ENCODE measurements at regions not wholly inside any gene's neighbourhood (a gene's known extent, or its start where the extent isn't known, plus 50 kb on each side); places are given as distances from the start of the nearest gene placed in this dataset.
A peak's percentile ranks its signal among the peaks of the same experiment; 100 is the strongest.
"Not testable (repeated sequence)": the region's sequence is repeated elsewhere in the genome, so short reads cannot be mapped to it uniquely, and the experiment has no call there.

- no peak for DNase-seq
Measured at GRCh38 chr16:85282842-85283241, 170.6 kb upstream of the CIBAR2 start.

DNA sequence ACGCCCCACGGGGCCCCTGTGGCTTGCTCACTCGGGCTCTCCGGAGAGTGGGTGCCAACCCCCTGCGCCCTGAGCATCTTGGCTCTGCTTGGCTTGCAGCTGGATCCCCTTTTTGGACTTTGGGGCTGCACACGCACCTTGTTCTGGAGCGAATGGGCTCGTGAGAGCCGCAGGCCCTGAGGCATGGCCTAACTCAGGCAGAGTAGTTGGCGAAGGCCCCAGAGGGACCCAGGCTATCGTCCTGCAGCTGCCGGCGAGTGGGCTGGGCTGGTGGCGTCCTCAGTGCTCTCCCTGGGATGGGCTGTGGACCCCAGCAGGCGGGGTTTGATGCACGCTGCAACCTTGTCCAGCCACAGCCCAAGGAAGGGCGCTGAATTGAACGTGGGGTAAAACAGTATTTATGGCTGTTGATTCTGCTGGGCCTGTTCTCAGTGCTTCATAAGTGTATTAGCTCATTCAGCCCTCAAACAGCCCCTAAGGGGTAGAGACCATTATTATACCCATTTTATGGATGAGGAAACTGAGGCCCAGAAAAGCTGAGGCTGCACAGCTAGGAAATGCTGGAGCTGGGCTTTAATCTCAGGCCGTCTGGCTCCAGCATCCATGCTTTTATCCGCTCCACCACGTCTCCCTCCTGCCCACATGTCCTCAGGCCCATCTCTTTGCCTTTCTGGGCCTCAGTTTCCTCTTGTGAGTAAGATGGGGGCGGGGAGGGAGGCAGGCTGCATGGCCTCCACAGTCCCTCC is 171.2 kb upstream of the CIBAR2 start:
- no peak for DNase-seq

GRCh38 chr16:85284141-85284817 is 172.0 kb upstream of the CIBAR2 start:
- DNase-seq = no peak

GRCh38 chr16:85285681-85286065 is 173.4 kb upstream of the CIBAR2 start:
- DNase-seq = no peak

GRCh38 chr16:85286066-85286831 is 174.0 kb upstream of the CIBAR2 start:
- no peak for DNase-seq

DNA sequence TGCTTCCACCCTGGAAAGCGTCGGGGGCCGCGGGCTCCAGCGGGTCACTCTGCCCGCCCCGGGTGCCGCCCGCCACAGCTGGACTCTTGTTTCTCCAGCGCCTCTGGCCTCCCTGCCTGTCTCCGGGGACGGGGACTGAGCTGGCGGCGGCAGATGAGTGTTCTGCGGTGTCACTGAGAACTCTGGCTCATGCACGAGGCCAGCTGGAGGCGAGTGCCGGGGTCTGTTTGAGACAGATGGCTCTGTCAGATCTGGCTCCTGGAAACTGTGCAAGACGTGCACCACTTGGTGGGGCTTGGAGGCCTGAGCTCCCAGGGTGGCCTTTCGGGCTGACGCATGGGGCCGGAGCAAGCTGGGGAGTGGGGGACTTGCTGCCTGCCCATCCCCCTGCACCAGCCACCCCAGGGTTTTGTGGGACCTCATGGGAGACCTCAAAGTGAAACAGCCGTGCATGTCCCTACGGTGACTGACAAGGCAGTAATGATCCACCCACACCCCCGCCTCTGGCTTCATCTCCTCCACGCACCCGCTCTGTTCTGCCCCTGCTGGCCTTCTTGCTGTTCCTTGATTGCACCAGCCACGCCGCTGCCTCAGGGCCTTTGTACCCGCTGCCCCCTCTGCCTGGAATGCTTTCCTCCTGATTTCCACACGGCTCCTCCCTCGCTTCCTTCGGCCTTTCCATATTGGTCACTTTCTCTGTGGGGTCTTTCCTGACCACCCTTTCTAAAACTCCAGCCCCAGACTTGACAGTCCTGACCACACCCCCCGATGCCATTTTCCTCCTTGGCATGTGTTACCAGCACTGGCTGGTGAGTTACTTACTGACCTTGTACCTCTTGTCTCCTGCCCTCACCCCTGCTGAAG is 174.9 kb upstream of the CIBAR2 start:
- DNase-seq = no peak

DNA sequence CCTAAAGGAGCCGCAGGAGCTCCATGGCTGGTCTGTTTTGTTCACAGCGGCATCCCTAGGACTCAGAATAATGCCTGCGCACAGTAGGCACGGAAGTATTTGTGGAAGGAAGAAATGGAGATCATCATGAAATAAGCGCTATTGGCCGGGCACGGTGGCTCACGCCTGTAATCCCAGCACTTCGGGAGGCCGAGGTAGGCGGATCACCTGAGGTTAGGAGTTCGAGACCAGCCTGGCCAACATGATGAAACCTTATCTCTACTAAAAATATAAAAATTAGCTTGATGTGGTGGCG is 175.5 kb upstream of the CIBAR2 start:
- not testable (repeated sequence) for DNase-seq

DNA sequence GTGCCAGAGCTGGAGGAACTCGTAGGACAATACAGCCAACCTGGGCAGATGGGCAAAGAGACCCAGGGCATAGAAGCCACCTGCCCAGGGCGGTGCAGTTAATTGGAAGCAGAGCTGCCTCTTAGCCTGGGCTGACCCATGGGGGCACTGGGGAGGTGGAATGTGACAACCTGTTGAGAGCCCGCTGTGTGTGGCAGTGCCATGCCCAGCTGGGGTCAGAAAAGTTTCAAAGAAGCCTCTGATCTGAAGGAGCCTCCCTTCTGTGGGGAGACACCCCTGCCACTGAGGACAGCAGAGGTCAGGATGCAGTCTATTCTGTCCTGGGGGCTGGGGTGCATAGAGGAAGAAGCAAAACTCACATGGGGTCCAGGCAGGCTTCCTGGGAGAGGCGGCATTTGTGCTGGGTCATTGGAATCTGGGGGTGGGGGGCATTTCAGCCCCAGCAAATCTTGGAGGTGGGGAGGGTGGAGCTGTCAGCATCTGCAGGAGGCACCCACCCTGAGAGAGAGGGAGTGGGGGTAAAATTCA is 176.1 kb upstream of the CIBAR2 start:
- no peak for DNase-seq

DNA sequence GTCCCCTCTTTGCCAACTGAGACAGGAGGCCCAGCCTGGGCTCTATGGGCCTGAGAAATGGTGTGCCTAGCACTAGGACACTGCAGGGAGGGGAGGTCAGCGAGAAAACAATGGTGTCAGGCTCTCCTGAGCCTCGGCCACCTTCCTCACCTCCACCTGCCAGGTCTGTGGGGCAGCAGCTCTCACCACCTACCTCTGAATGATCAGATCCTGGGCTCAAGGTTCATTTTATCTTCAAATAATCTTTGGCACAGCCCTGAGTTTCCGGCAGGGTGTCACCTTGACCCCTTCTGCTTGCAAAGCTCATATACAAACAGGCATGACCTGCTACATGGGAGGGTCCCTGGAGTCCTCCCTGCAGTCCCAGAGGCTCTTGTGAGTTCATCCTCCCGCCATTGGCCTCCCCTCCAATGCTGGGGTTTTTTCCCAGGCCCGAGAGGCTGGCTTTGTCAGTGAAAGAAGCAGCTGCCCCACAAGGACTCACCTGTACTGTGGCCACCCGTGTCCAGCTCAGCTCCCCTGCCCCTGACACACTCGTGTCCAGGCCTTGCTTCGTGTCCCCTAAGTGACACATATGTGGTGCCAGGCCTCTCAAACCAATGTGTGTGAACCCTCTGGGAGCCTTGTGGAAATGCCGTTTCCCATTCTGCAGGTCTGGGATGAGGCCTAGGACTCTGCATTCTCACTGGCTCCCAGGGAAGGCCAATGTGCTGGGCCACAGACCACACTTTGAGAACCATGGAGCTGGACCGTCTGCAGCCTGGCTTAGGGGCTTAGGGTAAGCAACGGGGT is 176.8 kb upstream of the CIBAR2 start:
- no peak for DNase-seq

DNA sequence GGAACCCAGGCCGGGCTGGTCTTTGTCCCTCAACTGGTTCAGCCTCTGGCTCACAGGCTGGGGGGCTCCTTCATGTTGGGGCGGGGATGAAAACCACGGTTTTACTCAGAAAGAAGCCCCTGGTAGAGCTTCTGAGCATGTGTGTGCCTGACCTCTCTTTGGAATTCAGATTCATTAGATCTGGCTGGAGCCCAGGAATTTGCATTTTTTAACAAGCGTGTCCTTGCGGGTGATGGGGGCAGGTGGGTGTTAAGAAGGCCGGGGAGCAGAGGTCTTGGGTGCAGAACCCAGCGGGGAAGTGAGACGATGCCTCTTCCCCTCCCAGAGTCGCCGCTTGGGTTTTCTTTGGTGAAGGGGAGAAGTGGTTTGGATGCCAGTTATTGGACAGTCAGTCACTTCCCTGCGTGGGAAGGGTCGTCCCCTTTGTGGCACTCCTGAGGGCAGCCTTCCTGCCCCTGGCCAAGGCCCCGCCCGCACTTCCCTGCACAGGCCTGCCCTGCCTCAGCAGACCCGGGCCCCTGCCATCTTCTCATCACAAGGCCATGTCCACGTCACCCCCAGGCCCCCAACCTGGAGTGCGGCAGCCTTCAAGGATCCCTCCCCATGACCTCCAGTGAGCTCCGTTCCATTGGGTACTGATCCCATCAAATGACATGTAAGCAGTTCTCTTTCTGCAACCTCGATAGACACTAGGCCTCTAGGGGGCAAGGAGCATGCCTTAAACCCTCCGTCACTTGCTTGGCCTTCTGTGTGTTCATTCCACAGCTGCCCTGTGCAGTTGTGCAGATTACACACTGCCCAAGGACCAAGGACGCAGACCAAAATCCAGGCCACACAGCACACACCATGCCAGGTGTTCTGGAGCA is 177.7 kb upstream of the CIBAR2 start:
- DNase-seq = no peak

DNA sequence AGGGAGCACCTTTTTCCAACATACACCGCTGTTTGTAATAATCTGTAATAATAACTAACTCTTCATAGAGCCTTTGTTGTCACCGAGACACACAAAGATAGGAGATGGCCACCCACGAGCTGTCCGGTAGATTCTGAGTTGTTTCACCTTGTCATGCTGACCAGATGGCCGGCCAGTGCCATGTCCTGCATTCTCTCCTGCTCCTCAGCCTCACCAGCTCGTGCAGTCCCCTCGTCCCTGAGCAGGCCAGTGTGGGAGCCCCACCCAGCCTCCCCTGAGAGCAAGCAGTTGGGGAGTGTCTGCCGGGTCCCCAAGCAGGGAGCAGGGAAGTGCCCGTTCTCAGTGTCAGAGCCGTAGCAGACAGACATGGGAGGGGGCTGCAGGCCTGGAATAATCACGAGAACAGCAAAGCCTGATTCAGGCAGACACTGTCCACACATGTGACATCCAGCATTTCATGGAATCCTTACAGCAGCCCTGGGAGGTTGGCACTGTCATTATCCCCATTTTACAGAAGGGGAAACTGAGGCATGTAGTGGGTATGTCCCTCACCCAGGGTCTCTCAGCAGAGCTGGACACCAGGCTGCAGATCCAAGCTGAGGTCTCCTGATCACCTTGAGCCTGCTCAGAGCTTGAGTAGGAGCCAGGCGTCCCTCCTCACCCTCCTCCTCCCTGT is 178.5 kb upstream of the CIBAR2 start:
- no peak for DNase-seq

DNA sequence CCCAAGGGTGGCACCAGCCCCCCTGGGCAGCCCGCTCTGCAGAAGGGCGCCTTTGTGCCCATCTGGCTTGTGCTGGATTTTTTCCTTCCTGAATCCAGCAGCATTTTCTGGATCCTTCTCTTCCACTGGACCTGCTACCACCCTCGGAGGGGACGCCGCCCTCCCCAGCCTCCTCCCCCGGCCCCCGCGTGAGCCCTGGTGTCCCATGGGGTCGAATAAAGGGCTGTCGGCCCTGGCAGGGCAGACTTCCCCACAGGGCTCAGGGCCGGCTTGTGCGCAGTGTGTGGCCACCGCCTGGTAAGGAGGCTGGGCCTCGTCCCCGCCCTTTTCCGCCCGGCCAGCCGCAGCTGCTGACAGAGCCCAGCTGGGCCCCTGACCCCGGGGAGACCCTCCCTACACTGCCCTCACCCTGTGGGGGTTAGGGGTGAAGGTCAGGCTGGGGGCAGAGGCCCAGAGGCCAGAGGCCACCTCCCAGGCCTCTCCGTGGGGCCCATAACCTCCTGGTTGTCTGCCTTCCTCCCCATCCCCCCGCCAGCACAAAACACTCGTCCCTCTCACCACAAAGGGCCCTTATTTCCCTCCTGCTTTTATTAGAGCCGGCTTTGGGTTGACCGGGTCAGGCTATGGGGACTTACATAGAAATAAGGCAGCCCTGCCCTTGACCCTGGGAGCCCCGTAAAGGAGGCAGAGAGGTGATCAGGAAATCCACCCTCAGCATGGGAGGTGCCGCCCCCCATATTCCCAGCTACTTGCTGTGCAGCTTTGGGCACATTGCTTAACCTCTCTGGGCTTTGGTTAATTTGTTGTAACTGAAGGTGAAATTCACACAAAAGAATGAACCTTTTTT is 179.3 kb upstream of the CIBAR2 start:
- DNase-seq = no peak

DNA sequence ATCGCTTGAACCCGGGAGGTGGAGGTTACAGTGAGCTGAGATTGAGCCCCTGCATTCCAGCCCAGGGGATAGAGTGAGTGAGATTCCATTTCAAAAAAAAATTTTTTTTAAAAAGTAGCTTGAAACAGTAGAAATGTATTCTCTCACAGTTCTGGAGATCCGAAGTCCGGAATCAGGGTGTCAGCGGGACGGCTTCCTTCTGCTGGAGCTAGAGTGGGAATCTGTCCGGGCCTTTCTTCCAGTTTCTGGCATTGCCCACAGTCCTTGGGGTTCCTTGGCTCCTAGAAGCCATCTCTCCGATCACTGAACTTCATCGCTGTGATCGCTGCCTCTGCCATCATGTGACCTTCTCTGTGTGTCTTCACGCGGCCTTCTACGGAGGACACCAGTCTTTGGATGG is 181.2 kb upstream of the CIBAR2 start:
- DNase-seq = no peak

GRCh38 chr16:85293904-85294642 is 181.8 kb upstream of the CIBAR2 start:
- no peak for DNase-seq

- DNase-seq = no peak
Measured at GRCh38 chr16:85294810-85295508, 182.7 kb upstream of the CIBAR2 start.

DNA sequence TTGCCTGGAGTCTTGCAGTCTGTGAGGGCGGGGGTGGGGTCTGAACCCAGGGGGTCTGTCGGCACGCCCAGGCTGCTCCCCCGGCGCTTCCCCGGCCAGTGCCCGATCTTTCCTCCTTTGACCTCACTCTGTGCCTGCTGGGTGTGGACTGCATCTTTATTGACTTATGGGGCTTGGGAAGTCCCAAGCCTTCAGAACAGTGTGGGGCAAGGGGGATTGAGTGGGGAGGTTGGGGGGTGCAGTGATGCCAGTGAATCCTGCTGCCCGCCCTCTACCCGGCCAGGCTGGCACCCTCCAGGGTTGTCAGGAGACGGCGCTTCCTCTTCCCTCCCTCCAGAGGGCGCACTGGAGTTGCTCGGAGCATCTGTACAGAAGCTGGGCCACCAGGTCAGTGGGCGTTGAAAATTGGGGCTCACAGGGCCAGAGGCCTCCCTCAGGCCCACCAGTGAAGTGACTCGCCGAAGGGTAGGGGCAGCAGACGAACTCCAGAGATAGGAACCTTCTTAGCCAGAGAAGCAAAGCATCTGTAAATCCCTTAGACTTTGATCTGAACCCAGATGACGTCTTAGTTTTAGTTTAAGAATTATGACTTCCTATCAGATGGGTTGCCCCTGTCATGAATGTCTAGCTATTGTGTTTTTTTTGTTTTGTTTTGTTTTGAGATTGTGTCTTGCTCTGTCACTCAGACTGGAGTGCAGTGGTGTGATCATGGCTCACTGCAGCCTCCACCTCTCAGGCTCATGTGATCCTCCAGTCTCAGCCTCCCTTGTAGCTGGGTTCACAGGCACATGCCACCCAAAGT is 184.8 kb upstream of the CIBAR2 start:
- DNase-seq = peak; percentile 57

- DNase-seq = no peak
Measured at GRCh38 chr16:85297881-85298280, 185.6 kb upstream of the CIBAR2 start.
